Right atrium auricular region (tissue), 2 donors: ENCODE measurements at regions not wholly inside any gene's neighbourhood (a gene's known extent, or its start where the extent isn't known, plus 50 kb on each side); places are given as distances from the start of the nearest gene placed in this dataset.
"Not testable (repeated sequence)": the region's sequence is repeated elsewhere in the genome, so short reads cannot be mapped to it uniquely, and the experiment has no call there.

Source experiments
- DNase-seq: peaks from one replicate; pipeline ENCODE4 v3.0.0-alpha.2; 2019; ENCODE audit warnings: low spot score
- H3K27ac ChIP-seq, 2 donors: fragments of 200-600 bp; sonication (generic); 1 replicate in 1 of 2; 2 replicates in 1 of 2; pipeline ENCODE4 v1.5.1; 2016 to 2019
- H3K27me3 ChIP-seq, 2 donors: fragments of 200-600 bp; sonication (generic); one replicate each; pipeline versions ENCODE4 v1.5.1 to v1.6.0; 2017 to 2019
- H3K36me3 ChIP-seq: fragments of 200-600 bp; sonication (generic); one replicate; pipeline ENCODE4 v1.5.1; 2016
- H3K4me1 ChIP-seq, 2 donors: fragments of 200-600 bp; sonication (generic); one replicate each; pipeline versions ENCODE4 v1.5.1 to v1.6.0; 2017 to 2019
- H3K4me3 ChIP-seq, 2 donors: fragments of 200-600 bp; sonication (generic); 1 replicate in 1 of 2; 2 replicates in 1 of 2; pipeline ENCODE4 v1.5.1; 2017 to 2019; ENCODE audit warnings: mild to moderate bottlenecking in 1 of 2, moderate library complexity in 1 of 2
- H3K9me3 ChIP-seq, 2 donors: fragments of 200-600 bp; sonication (generic); one replicate each; pipeline ENCODE4 v1.5.1; 2019
- CTCF ChIP-seq, 2 donors: fragments of 200-600 bp; sonication (generic); IDR thresholded peaks; one replicate each; pipeline ENCODE4 v1.5.1; 2019; ENCODE audit warnings: antibody characterized with exemption in 2 of 2

- Histone ChIP-seq H3K4me3 (no peak overlapping the region), H3K4me1 (peaks cover 0 to 27% of the 10 kb centered on the region in 2 donors), H3K36me3 (no peaks in the 10 kb centered on the region), H3K27me3 (no peaks in the 10 kb centered on the region), H3K9me3 (no peaks in the 10 kb centered on the region), H3K27ac (peak overlapping the region; percentile 18 to 35)
- no peak for TF ChIP-seq CTCF (IDR thresholded peaks at IDR 0.05)
- peak; percentile 72 for DNase-seq
Observed at GRCh38 chr13:33678906-33679657, 138.9 kb upstream of the RFC3 start.

- peak overlapping the region; percentile 18 to 35 for H3K27ac ChIP-seq
- H3K9me3 ChIP-seq, result no peaks in the 10 kb centered on the region
- H3K4me3 ChIP-seq, result no peak overlapping the region
- peaks cover 0 to 27% of the 10 kb centered on the region in 2 donors for H3K4me1 ChIP-seq
- H3K27me3 ChIP-seq, result no peaks in the 10 kb centered on the region
- no peak for DNase-seq
- no peaks in the 10 kb centered on the region for H3K36me3 ChIP-seq
- TF ChIP-seq CTCF (IDR thresholded peaks at IDR 0.05), result no peak
Observed at GRCh38 chr13:33679658-33680012, 138.3 kb upstream of the RFC3 start.

GRCh38 chr13:33682020-33682564 is 135.9 kb upstream of the RFC3 start:
- peaks cover 0 to 10% of the 10 kb centered on the region in 2 donors for H3K4me1 ChIP-seq
- H3K4me3 ChIP-seq, result no peak overlapping the region
- no peaks in the 10 kb centered on the region for H3K36me3 ChIP-seq
- no peaks in the 10 kb centered on the region for H3K27me3 ChIP-seq
- DNase-seq, result no peak
- TF ChIP-seq CTCF (IDR thresholded peaks at IDR 0.05), result no peak
- H3K27ac ChIP-seq, result no peak overlapping the region
- no peaks in the 10 kb centered on the region for H3K9me3 ChIP-seq

GRCh38 chr13:33682646-33683045 is 135.3 kb upstream of the RFC3 start:
- not testable (repeated sequence) for H3K9me3 ChIP-seq, H3K4me1 ChIP-seq, H3K36me3 ChIP-seq, H3K27ac ChIP-seq, DNase-seq, H3K27me3 ChIP-seq, H3K4me3 ChIP-seq

- no peak for DNase-seq
Observed at GRCh38 chr13:33683376-33683775, 134.6 kb upstream of the RFC3 start.

GRCh38 chr13:33684874-33685273 is 133.1 kb upstream of the RFC3 start:
- Histone ChIP-seq H3K36me3 (no peaks in the 10 kb centered on the region), H3K27ac (no peak overlapping the region), H3K4me3 (no peak overlapping the region), H3K27me3 (no peaks in the 10 kb centered on the region), H3K9me3 (no peaks in the 10 kb centered on the region), H3K4me1 (no peaks in the 10 kb centered on the region)
- no peak for DNase-seq
- TF ChIP-seq CTCF (IDR thresholded peaks at IDR 0.05), result no peak

More at GRCh38 chr13:33683376-33683775, 134.6 kb upstream of the RFC3 start:
- Histone ChIP-seq H3K9me3 (no peaks in the 10 kb centered on the region), H3K4me1 (peaks cover 0 to 5% of the 10 kb centered on the region in 2 donors), H3K4me3 (no peak overlapping the region), H3K36me3 (no peaks in the 10 kb centered on the region), H3K27me3 (no peaks in the 10 kb centered on the region), H3K27ac (no peak overlapping the region)
- no peak for TF ChIP-seq CTCF (IDR thresholded peaks at IDR 0.05)
